Activated CD8-positive, alpha-beta memory T cell treated with anti-CD3 and anti-CD28 coated beads, Interleukin-2, amount 50 U/mL, for 24 hours (primary cell): ENCODE measurements at regions not wholly inside any gene's neighbourhood (a gene's known extent, or its start where the extent isn't known, plus 50 kb on each side); places are given as distances from the start of the nearest gene placed in this dataset.
"Not testable (repeated sequence)": the region's sequence is repeated elsewhere in the genome, so short reads cannot be mapped to it uniquely, and the experiment has no call there.

Experiments
- DNase-seq: peaks from one replicate; pipeline ENCODE4 v3.0.0-alpha.2; 2020; ENCODE audit errors: extremely low read depth

- DNase-seq, result no peak
Measured at GRCh38 chr2:239745386-239746227, 279.5 kb downstream of the NDUFA10 start.

- DNase-seq, result no peak
Measured at GRCh38 chr2:239744706-239745340, 280.3 kb downstream of the NDUFA10 start.

GRCh38 chr2:239743206-239743605, 281.9 kb downstream of the NDUFA10 start:
- DNase-seq, result no peak

GRCh38 chr2:239742377-239742776, 282.8 kb downstream of the NDUFA10 start:
- no peak for DNase-seq

GRCh38 chr2:239739206-239739605, 285.9 kb downstream of the NDUFA10 start:
- no peak for DNase-seq

- no peak for DNase-seq
Measured at GRCh38 chr2:239738159-239738558, 287.0 kb downstream of the NDUFA10 start.

GRCh38 chr2:239737144-239737463, 288.0 kb downstream of the NDUFA10 start:
- DNase-seq, result no peak

GRCh38 chr2:239736358-239737143, 288.6 kb downstream of the NDUFA10 start:
- no peak for DNase-seq

- DNase-seq, result no peak
Measured at GRCh38 chr2:239735829-239736357, 289.2 kb downstream of the NDUFA10 start.

GRCh38 chr2:239735131-239735828, 289.9 kb downstream of the NDUFA10 start:
- DNase-seq, result no peak

- no peak for DNase-seq
Measured at GRCh38 chr2:239734436-239735005, 290.6 kb downstream of the NDUFA10 start.

GRCh38 chr2:239732666-239733010, 292.5 kb downstream of the NDUFA10 start:
- no peak for DNase-seq

- no peak for DNase-seq
Measured at GRCh38 chr2:239731998-239732665, 293.0 kb downstream of the NDUFA10 start.

- no peak for DNase-seq
Measured at GRCh38 chr2:239731422-239731821, 293.7 kb downstream of the NDUFA10 start.

- no peak for DNase-seq
Measured at GRCh38 chr2:239730897-239731296, 294.2 kb downstream of the NDUFA10 start.

GRCh38 chr2:239730567-239730882, 294.6 kb downstream of the NDUFA10 start:
- not testable (repeated sequence) for DNase-seq

GRCh38 chr2:239729681-239730566, 295.2 kb downstream of the NDUFA10 start:
- no peak for DNase-seq

- DNase-seq, result no peak
Measured at GRCh38 chr2:239729151-239729550, 296.0 kb downstream of the NDUFA10 start.

- no peak for DNase-seq
Measured at GRCh38 chr2:239728751-239729150, 296.4 kb downstream of the NDUFA10 start.
